Osteoblast (primary cell): ENCODE measurements at regions not wholly inside any gene's neighbourhood (a gene's known extent, or its start where the extent isn't known, plus 50 kb on each side); places are given as distances from the start of the nearest gene placed in this dataset.

Source experiments
- DNase-seq: peaks from one replicate; pipeline ENCODE4 v3.0.0; 2011; ENCODE audit warnings: low spot score, mixed read lengths; ENCODE audit not compliant: insufficient read length; ENCODE audit errors: missing footprints
- H2AFZ ChIP-seq: 2 replicates; pipeline ENCODE4 v1.6.0; 2011; ENCODE audit warnings: mild to moderate bottlenecking, low read length
- H3K27ac ChIP-seq: 2 replicates; pipeline ENCODE4 v1.5.1; 2011; ENCODE audit warnings: mild to moderate bottlenecking, low read depth, low read length, moderate library complexity
- H3K27me3 ChIP-seq: 2 replicates; pipeline ENCODE4 v1.6.0; 2012; ENCODE audit warnings: mild to moderate bottlenecking, control low read depth, inconsistent platforms, low read length, moderate library complexity; ENCODE audit not compliant: insufficient read depth
- H3K36me3 ChIP-seq: 2 replicates; pipeline ENCODE4 v1.5.1; 2011; ENCODE audit warnings: mild to moderate bottlenecking, low read length, control low read depth, moderate library complexity; ENCODE audit not compliant: insufficient read depth
- H3K4me1 ChIP-seq: 2 replicates; pipeline ENCODE4 v1.5.1; 2011; ENCODE audit warnings: mild to moderate bottlenecking, low read length, control low read depth, moderate library complexity; ENCODE audit not compliant: insufficient read depth
- H3K4me2 ChIP-seq: 2 replicates; pipeline ENCODE4 v1.6.0; 2011; ENCODE audit warnings: mild to moderate bottlenecking, low read length; ENCODE audit not compliant: insufficient read depth
- H3K4me3 ChIP-seq: fragments of 200-600 bp; sonication (generic); 3 replicates; pipeline ENCODE4 v1.5.1; 2012; ENCODE audit warnings: mild to moderate bottlenecking, low read length, inconsistent platforms; ENCODE audit not compliant: insufficient read depth
- H3K79me2 ChIP-seq: 2 replicates; pipeline ENCODE4 v1.6.0; 2012; ENCODE audit warnings: mild to moderate bottlenecking, low read length, control low read depth, inconsistent platforms; ENCODE audit not compliant: insufficient read depth
- H3K9me3 ChIP-seq: 2 replicates; pipeline ENCODE4 v1.5.1; 2011; ENCODE audit warnings: low read depth, low read length, control low read depth
- H4K20me1 ChIP-seq: 2 replicates; pipeline ENCODE4 v1.6.0; 2012; ENCODE audit warnings: mild to moderate bottlenecking, low read length, control low read depth; ENCODE audit not compliant: insufficient read depth
- CTCF ChIP-seq: IDR thresholded peaks from 2 replicates; pipeline ENCODE4 v1.5.1; 2011; ENCODE audit warnings: mild to moderate bottlenecking, low read depth, low read length, moderate library complexity; ENCODE audit errors: extremely low read depth

GRCh38 chr10:118944959-118945633 is 84.4 kb upstream of the NANOS1 start:
- no peaks in the 10 kb centered on the region for H3K27me3 ChIP-seq
- H3K27ac ChIP-seq = no peak overlapping the region
- H3K4me3 ChIP-seq = no peak overlapping the region
- TF ChIP-seq CTCF = no peak
- DNase-seq = no peak
- H4K20me1 ChIP-seq = no peaks in the 10 kb centered on the region
- H3K4me1 ChIP-seq = peaks cover 3% of the 10 kb centered on the region
- H3K79me2 ChIP-seq = no peaks in the 10 kb centered on the region
- no peak overlapping the region for H2AFZ ChIP-seq
- peaks cover 5% of the 10 kb centered on the region for H3K9me3 ChIP-seq
- H3K36me3 ChIP-seq = no peaks in the 10 kb centered on the region
- no peak overlapping the region for H3K4me2 ChIP-seq

GRCh38 chr10:118948786-118949185 is 80.7 kb upstream of the NANOS1 start:
- H4K20me1 ChIP-seq = no peaks in the 10 kb centered on the region
- no peak overlapping the region for H2AFZ ChIP-seq
- H3K4me2 ChIP-seq = no peak overlapping the region
- DNase-seq = no peak
- no peaks in the 10 kb centered on the region for H3K27me3 ChIP-seq
- TF ChIP-seq CTCF = no peak
- H3K27ac ChIP-seq = no peak overlapping the region
- peaks cover 8% of the 10 kb centered on the region for H3K4me1 ChIP-seq
- H3K79me2 ChIP-seq = no peaks in the 10 kb centered on the region
- no peaks in the 10 kb centered on the region for H3K9me3 ChIP-seq
- no peaks in the 10 kb centered on the region for H3K36me3 ChIP-seq
- no peak overlapping the region for H3K4me3 ChIP-seq

GRCh38 chr10:118950190-118950680 is 79.3 kb upstream of the NANOS1 start:
- DNase-seq = no peak
- H3K27me3 ChIP-seq = peaks cover 2% of the 10 kb centered on the region
- H3K9me3 ChIP-seq = no peaks in the 10 kb centered on the region
- no peak for TF ChIP-seq CTCF
- no peaks in the 10 kb centered on the region for H4K20me1 ChIP-seq
- H2AFZ ChIP-seq = no peak overlapping the region
- H3K36me3 ChIP-seq = no peaks in the 10 kb centered on the region
- no peaks in the 10 kb centered on the region for H3K79me2 ChIP-seq
- H3K4me2 ChIP-seq = no peak overlapping the region
- H3K4me3 ChIP-seq = no peak overlapping the region
- no peak overlapping the region for H3K27ac ChIP-seq
- H3K4me1 ChIP-seq = peaks cover 8% of the 10 kb centered on the region

- Histone ChIP-seq H2AFZ (no peak overlapping the region), H3K27ac (no peak overlapping the region), H4K20me1 (no peaks in the 10 kb centered on the region), H3K9me3 (no peaks in the 10 kb centered on the region), H3K4me1 (peaks cover 8% of the 10 kb centered on the region), H3K27me3 (peaks cover 2% of the 10 kb centered on the region), H3K4me2 (no peak overlapping the region), H3K4me3 (no peak overlapping the region), H3K36me3 (no peaks in the 10 kb centered on the region), H3K79me2 (no peaks in the 10 kb centered on the region)
- TF ChIP-seq CTCF = no peak
- no peak for DNase-seq
These were observed 78.4 kb upstream of the NANOS1 start for GRCh38 chr10:118950997-118951637.
